ENCODE measurements at regions not wholly inside any gene's neighbourhood (a gene's known extent, or its start where the extent isn't known, plus 50 kb on each side); places are given as distances from the start of the nearest gene placed in this dataset.

- H3K9me2 ChIP-seq (ENCODE audit: insufficient read depth), result no peaks in the 10 kb centered on the region
- H3K4me1 ChIP-seq (replicated peaks; ENCODE audit: insufficient read depth), result peaks cover 53% of the 10 kb centered on the region
- H3K27ac ChIP-seq, result peak overlapping the region; percentile 99
- BruUV-seq (replicated peaks), result no TSS peak
- TF ChIP-seq CTCF (conservative IDR thresholded peaks at IDR 0.05) (no peak), EZH2 (IDR thresholded peaks at IDR 0.05; ENCODE audit: low read depth) (no peak)
- CTCF ChIA-PET, result no interaction called here
- H3K36me3 ChIP-seq (ENCODE audit: low read depth), result no peaks in the 10 kb centered on the region
- peak in 1 of 2 experiments; percentile 39 for DNase-seq
- peak overlapping the region; percentile 39; the same call in 1 of the 2 replicates for H3K4me3 ChIP-seq
- H2AFZ ChIP-seq, result peak overlapping the region; percentile 49; the same call in 1 of the 2 replicates
- H4K20me1 ChIP-seq (ENCODE audit: insufficient read depth), result no peaks in the 10 kb centered on the region
- POLR2A ChIA-PET (ENCODE audit: unreplicated experiment), result interaction anchor here (0.6 kb wide), 1 partner anchor 328 kb away, joined by 3 read pairs; no protein-coding TSS in a partner anchor
- peaks cover 4% of the 10 kb centered on the region; the same call in 1 of the 2 replicates for H3K9me3 ChIP-seq (ENCODE audit: insufficient read depth, low read depth)
- H3K27me3 ChIP-seq (ENCODE audit: insufficient read depth, low read depth), result no peaks in the 10 kb centered on the region
- peaks cover 45% of the 10 kb centered on the region for H3F3A ChIP-seq (ENCODE audit: insufficient read depth, low read depth)
- no peaks in the 10 kb centered on the region for H3K79me2 ChIP-seq (ENCODE audit: low read depth)
- peak overlapping the region; percentile 69 for H3K4me2 ChIP-seq
- intact Hi-C loops (cut with micrococcal nuclease; ENCODE audit: unreplicated experiment), result loop anchor here (5.0 kb wide), 1 partner anchor 522 kb away; no protein-coding TSS in a partner anchor
Observed at GRCh38 chr6:14734052-14734415, 511.8 kb upstream of the JARID2 start.

- BruUV-seq (replicated peaks), result no TSS peak
- peak overlapping the region; percentile 49; the same call in 1 of the 2 replicates for H2AFZ ChIP-seq
Observed at GRCh38 chr6:14734416-14735340, 511.2 kb upstream of the JARID2 start.

More at GRCh38 chr6:14734416-14735340, 511.2 kb upstream of the JARID2 start:
- ChIA-PET CTCF (no interaction called here), POLR2A (ENCODE audit: unreplicated experiment) (interaction anchor here (0.6 kb wide), 2 partner anchors 328 to 464 kb away, joined by 3 read pairs; no protein-coding TSS in a partner anchor)
- no peak overlapping the region; the same call in 1 of the 2 replicates for H3K4me3 ChIP-seq
- H3K27me3 ChIP-seq (ENCODE audit: insufficient read depth, low read depth), result no peaks in the 10 kb centered on the region
- H3K36me3 ChIP-seq (ENCODE audit: low read depth), result no peaks in the 10 kb centered on the region
- no peaks in the 10 kb centered on the region for H3K9me2 ChIP-seq (ENCODE audit: insufficient read depth)
- peaks cover 53% of the 10 kb centered on the region for H3K4me1 ChIP-seq (replicated peaks; ENCODE audit: insufficient read depth)
- peaks cover 45% of the 10 kb centered on the region for H3F3A ChIP-seq (ENCODE audit: insufficient read depth, low read depth)
- peak overlapping the region; percentile 69 for H3K4me2 ChIP-seq
- H3K9me3 ChIP-seq (ENCODE audit: insufficient read depth, low read depth), result peaks cover 2% of the 10 kb centered on the region; the same call in 1 of the 2 replicates
- no peaks in the 10 kb centered on the region for H3K79me2 ChIP-seq (ENCODE audit: low read depth)
- peak overlapping the region; percentile 99 for H3K27ac ChIP-seq
- TF ChIP-seq CTCF (conservative IDR thresholded peaks at IDR 0.05) (no peak), EZH2 (IDR thresholded peaks at IDR 0.05; ENCODE audit: low read depth) (no peak)
- peak in 1 of 2 experiments; percentile 37 for DNase-seq
- intact Hi-C loops (cut with micrococcal nuclease; ENCODE audit: unreplicated experiment), result loop anchor here (5.0 kb wide), 1 partner anchor 522 kb away; no protein-coding TSS in a partner anchor
- H4K20me1 ChIP-seq (ENCODE audit: insufficient read depth), result no peaks in the 10 kb centered on the region
